Activated CD4-positive, alpha-beta T cell treated with anti-CD3 and anti-CD28 coated beads for 36 hours (primary cell): ENCODE measurements at regions not wholly inside any gene's neighbourhood (a gene's known extent, or its start where the extent isn't known, plus 50 kb on each side); places are given as distances from the start of the nearest gene placed in this dataset.
"Not testable (repeated sequence)": the region's sequence is repeated elsewhere in the genome, so short reads cannot be mapped to it uniquely, and the experiment has no call there.

Source experiments
- ATAC-seq: fragments of 200-7000 bp; cut with Tn5 transposase; one replicate; pipeline ENCODE4 v1.10.0; 2021; ENCODE audit warnings: mild to moderate bottlenecking, moderate library complexity
- CTCF ChIA-PET: fragments of 350-600 bp; sonication (Branson Sonifier 250); formaldehyde crosslinking; loops from one replicate; lab custom pipeline; 2021; ENCODE audit warnings: antibody characterized with exemption; lab: Charles Lee
- POLR2A ChIA-PET: fragments of 350-600 bp; sonication (Branson Sonifier 250); formaldehyde crosslinking; loops from one replicate; lab custom pipeline; 2021; ENCODE audit warnings: antibody characterized with exemption, inconsistent platforms; lab: Charles Lee
- DNase-seq: peaks from one replicate; pipeline ENCODE4 v3.0.0-alpha.2; 2020
- H3K27ac Mint-ChIP-seq: one replicate; pipeline ENCODE4 v1.8.0; 2021; ENCODE audit warnings: mixed read lengths
- H3K27me3 Mint-ChIP-seq: one replicate; pipeline ENCODE4 v1.8.0; 2021; ENCODE audit warnings: mixed read lengths
- H3K36me3 Mint-ChIP-seq: one replicate; pipeline ENCODE4 v1.8.0; 2021; ENCODE audit warnings: low read depth, mixed read lengths
- H3K4me1 Mint-ChIP-seq: one replicate; pipeline ENCODE4 v1.8.0; 2021; ENCODE audit warnings: mixed read lengths
- H3K4me3 Mint-ChIP-seq: one replicate; pipeline ENCODE4 v1.8.0; 2021; ENCODE audit warnings: mild to moderate bottlenecking, moderate library complexity, mixed read lengths
- H3K9me3 Mint-ChIP-seq: one replicate; pipeline ENCODE4 v1.8.0; 2021; ENCODE audit warnings: low read depth, mixed read lengths
- intact Hi-C, 2 experiments: fragments of 100-400 bp; cut with DNase I in 1 of 2; cut with micrococcal nuclease in 1 of 2; formaldehyde crosslinking; loops; one replicate each; pipeline versions ENCODE4 v1.14.2 to v1.15.1; 2022 to 2024; cut with DNase I, micrococcal nuclease

DNA sequence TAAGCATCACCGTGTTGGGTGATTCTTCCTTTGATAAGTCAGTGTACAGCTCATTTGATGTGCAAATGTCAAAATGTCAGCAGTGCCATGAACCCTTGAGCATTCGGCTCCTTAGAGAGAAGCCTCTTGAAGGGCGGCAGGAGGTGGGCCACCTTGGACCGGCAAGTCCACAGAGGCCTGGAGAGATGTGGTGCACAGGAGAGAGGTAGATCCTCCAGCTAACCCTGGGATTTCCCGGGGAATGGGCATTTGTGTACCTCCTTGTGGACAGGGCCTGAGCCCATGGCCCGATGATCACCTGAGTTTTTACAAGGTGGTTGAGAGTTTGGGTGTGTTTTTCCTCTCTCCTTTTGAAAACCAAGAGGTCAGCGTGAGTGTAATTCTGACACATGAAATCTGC is 133.2 kb upstream of the RCN1 start:
- intact Hi-C loops: loop anchor here (1.0 to 5.0 kb wide), 7 partner anchors 315 to 850 kb away; no protein-coding TSS in a partner anchor
- CTCF ChIA-PET: interaction anchor here (0.6 to 2.7 kb wide), 29 partner anchors 8 to 850 kb away, joined by 3 to 22 read pairs (median 4); no protein-coding TSS in a partner anchor

DNA sequence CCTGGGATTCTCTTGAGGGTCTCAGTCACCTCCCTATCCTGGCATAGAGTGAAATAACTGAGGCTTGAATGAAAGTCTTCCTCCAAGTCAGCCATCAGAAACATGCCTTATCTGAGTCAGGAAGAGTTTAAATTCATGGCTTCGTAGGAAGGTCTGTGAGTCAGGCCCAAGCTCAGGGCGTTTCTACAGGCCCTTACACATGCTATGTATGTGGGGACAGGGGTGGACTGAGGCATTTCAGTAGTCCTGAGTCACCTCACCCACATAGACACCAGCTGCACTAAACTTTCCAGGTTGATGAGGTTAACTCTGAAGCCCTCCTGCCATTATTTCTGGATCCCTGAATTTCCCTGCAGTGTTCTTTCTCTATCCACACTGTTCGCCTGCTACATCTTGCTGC is 134.6 kb upstream of the RCN1 start:
- peak; percentile 40 for DNase-seq
- Mint-ChIP-seq H3K4me3 (no peak overlapping the region), H3K9me3 (no peaks in the 10 kb centered on the region), H3K36me3 (no peaks in the 10 kb centered on the region), H3K27me3 (no peaks in the 10 kb centered on the region), H3K27ac (no peak overlapping the region), H3K4me1 (no peaks in the 10 kb centered on the region)
- ChIA-PET POLR2A (interaction anchor here (0.7 kb wide), 1 partner anchor 36 kb away, joined by 3 read pairs; no protein-coding TSS in a partner anchor), CTCF (interaction anchor here (1.1 kb wide), 1 partner anchor 342 kb away, joined by 4 read pairs; no protein-coding TSS in a partner anchor)
- intact Hi-C loops: loop anchor here (5.0 kb wide), 4 partner anchors 314 to 849 kb away; no protein-coding TSS in a partner anchor
- peak; percentile 92 for ATAC-seq

More for the DNA sequence above, 133.2 kb upstream of the RCN1 start:
- POLR2A ChIA-PET: no interaction called here
- Mint-ChIP-seq H3K9me3 (no peaks in the 10 kb centered on the region), H3K27me3 (no peaks in the 10 kb centered on the region), H3K4me3 (no peak overlapping the region), H3K36me3 (no peaks in the 10 kb centered on the region), H3K27ac (no peak overlapping the region), H3K4me1 (no peaks in the 10 kb centered on the region)
- ATAC-seq (no peak), DNase-seq (no peak)

DNA sequence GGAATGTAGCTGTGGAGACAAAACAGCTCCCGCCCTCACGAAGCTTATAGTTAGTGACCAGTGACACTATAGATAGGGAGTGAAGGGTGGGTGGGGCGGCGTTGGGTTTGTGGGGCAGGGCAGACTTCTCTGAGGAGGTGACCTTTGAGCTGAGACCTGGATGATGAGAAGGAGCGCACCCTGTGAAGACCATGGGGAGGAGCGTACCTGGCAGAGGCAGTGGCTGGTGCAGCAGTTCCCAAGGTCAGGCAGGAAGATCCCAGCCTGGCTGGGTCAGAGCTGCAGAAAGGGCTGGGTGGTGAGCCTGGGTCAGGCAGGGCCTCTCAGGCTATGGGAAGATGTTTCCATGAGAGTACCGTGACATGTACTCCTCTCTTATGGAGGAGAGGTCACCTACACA is 135.0 kb upstream of the RCN1 start:
- CTCF ChIA-PET: no interaction called here
- H3K9me3 Mint-ChIP-seq: no peaks in the 10 kb centered on the region
- no peak overlapping the region for H3K4me3 Mint-ChIP-seq
- intact Hi-C loops: loop anchor here (5.0 kb wide), 4 partner anchors 314 to 849 kb away; no protein-coding TSS in a partner anchor
- H3K27me3 Mint-ChIP-seq: no peaks in the 10 kb centered on the region
- DNase-seq (no peak), ATAC-seq (no peak)
- H3K4me1 Mint-ChIP-seq: no peaks in the 10 kb centered on the region
- H3K27ac Mint-ChIP-seq: no peak overlapping the region
- no peaks in the 10 kb centered on the region for H3K36me3 Mint-ChIP-seq
- POLR2A ChIA-PET: no interaction called here

DNA sequence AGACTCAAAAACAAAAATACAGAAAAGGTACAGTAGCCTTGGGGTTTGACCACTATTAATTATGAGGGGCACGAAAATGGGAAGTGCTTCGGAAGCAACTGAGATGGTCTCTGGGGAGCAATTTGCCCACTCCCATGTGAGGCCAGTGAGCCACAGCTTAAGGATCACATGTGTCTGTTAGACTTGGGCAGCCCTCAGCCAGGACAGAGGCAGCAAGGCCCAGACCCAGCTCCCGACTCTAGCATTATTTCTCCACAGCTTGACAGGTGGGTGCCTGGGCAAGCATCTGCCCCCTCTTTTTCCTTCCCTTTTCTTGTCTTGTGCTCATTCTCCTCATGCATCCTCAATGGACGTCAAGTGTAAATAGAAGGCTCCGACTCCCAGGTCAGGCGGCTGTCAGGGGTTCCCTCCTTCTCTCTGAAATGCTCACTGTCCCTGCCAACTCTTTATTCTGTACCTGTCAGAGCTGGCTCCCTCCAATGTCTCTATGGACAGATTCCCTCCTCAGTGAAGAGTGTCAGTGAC is 137.0 kb upstream of the RCN1 start:
- H3K27me3 Mint-ChIP-seq: peaks cover 5% of the 10 kb centered on the region
- no peaks in the 10 kb centered on the region for H3K36me3 Mint-ChIP-seq
- no peak overlapping the region for H3K27ac Mint-ChIP-seq
- H3K4me1 Mint-ChIP-seq: no peaks in the 10 kb centered on the region
- no peaks in the 10 kb centered on the region for H3K9me3 Mint-ChIP-seq
- intact Hi-C loops: no loop called here
- no peak overlapping the region for H3K4me3 Mint-ChIP-seq
- ChIA-PET CTCF (no interaction called here), POLR2A (no interaction called here)
- ATAC-seq (no peak), DNase-seq (no peak)

DNA sequence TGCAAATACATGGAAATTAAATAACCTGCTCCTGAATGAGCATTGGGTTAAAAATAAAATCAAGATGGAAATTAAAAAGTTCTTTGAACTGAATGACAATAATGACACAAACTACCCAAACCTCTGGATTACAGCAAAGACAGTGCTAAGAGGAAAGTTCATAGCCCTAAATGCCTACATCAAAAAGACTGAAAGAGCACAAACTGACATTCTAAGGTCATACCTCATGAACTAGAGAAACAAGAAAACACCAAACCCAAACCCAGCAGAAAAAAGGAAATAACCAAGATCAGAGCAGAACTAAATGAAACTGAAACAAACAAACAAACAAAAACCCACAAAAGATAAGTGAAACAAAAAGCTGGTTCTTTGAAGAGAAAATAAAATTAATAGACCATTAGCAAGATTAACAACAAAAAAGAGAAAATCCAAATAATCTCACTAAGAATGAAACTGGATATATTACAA is 138.6 kb upstream of the PAX6 start:
- intact Hi-C loops: not testable (repeated sequence)

DNA sequence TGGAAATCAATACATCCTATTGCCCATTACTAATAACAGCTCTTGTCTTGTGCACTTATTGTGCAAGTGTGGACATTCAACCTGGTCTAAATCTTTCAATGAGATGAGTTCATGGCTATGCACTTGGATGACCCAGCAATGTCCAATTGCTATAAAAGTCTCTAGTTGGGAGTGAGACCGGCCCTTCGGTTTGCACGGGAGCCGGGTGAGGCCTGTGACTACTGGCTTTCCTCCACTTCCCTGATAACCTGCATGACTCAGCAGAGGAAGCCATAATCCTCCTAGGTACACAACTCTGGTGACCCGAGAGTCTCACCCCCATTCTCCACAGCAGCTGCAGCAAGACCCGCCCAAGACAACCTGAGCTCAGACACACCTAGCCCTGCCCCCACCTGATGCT is 135.9 kb upstream of the PAX6 start:
- no peak overlapping the region for H3K4me3 Mint-ChIP-seq
- intact Hi-C loops: no loop called here

More for the DNA sequence above, 138.6 kb upstream of the PAX6 start:
- H3K4me3 Mint-ChIP-seq, H3K36me3 Mint-ChIP-seq, H3K27me3 Mint-ChIP-seq, ATAC-seq, H3K9me3 Mint-ChIP-seq, POLR2A ChIA-PET, H3K4me1 Mint-ChIP-seq, DNase-seq, H3K27ac Mint-ChIP-seq: not testable (repeated sequence)
- CTCF ChIA-PET: interaction anchor here (1.0 kb wide), 1 partner anchor 8 kb away, joined by 3 read pairs; no protein-coding TSS in a partner anchor

DNA sequence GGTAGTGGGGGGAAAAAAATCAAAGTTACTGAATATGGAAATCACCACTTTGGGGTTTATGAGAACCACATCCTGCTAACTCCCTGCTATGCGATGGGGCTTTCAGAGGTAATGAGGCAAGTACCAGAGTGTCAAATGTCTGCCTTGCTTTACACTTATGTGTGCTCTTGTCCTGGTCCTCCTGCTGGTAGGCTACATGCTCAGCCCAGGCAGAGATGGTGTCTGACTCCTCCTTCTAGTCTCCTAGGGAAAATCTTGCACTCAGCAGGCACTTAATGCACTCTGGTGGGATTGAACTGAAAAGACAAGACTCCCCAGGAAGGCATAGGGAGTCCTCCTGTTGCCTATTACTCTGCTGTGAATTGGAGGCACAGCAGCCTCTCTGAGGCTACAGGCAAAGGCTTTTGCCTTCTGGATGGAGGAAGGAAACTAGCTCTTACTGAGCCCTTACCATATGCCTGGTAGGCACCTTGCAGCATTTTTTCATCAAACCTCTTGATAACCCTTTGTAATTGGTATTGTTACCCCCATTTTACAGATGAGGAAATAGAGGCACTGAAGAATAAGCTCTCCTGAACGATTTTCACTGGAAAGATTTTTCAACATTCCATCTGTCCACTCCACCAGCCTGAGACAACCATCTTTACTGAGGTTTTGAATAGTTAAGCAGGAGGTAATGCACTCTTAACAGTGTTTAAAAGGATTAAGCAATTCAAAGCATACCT is 132.1 kb upstream of the PAX6 start:
- H3K4me1 Mint-ChIP-seq: no peaks in the 10 kb centered on the region
- H3K27me3 Mint-ChIP-seq: peaks cover 10% of the 10 kb centered on the region
- H3K4me3 Mint-ChIP-seq: no peak overlapping the region
- POLR2A ChIA-PET: no interaction called here
- DNase-seq (no peak), ATAC-seq (no peak)
- H3K36me3 Mint-ChIP-seq: no peaks in the 10 kb centered on the region
- no peaks in the 10 kb centered on the region for H3K9me3 Mint-ChIP-seq
- no peak overlapping the region for H3K27ac Mint-ChIP-seq
- CTCF ChIA-PET: no interaction called here
- intact Hi-C loops: no loop called here

More for the DNA sequence above, 135.9 kb upstream of the PAX6 start:
- no peaks in the 10 kb centered on the region for H3K9me3 Mint-ChIP-seq
- H3K27me3 Mint-ChIP-seq: peaks cover 7% of the 10 kb centered on the region
- ChIA-PET CTCF (no interaction called here), POLR2A (no interaction called here)
- no peaks in the 10 kb centered on the region for H3K4me1 Mint-ChIP-seq
- H3K36me3 Mint-ChIP-seq: no peaks in the 10 kb centered on the region
- DNase-seq: no peak
- no peak overlapping the region for H3K27ac Mint-ChIP-seq
- ATAC-seq: no peak

DNA sequence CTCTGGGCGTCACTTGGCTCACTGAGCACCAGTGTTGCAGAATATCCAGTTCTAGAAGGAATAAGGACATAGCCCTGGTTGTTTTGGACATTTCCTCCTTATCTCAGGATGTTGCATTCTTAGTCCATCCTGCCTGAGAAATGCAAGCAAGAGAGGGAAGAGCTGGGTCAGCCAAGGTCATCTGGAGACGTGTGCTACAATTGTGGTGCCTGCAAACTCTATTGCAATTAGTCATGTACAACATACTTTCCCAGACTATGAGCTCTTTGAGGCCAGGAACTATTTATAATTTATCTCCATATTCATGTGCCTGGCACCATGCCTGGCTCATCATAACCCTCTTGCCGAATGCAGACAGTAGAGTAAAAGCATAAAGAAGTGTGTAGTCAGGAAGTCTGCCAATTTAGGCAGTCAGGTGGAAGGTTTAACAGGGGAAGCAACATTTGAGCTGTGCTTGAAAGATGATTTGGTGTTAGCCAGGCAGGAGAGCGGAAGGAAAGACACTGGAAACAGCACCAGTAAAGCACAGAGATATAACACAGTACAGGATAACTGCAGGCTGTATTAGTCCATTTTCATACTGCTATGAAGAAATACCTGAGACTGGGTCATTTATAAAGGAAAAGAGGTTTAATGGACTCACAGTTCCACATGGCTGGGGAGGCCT is 129.4 kb upstream of the PAX6 start:
- no peaks in the 10 kb centered on the region for H3K36me3 Mint-ChIP-seq
- no peaks in the 10 kb centered on the region for H3K4me1 Mint-ChIP-seq
- intact Hi-C loops: no loop called here
- H3K9me3 Mint-ChIP-seq: no peaks in the 10 kb centered on the region
- no peak overlapping the region for H3K4me3 Mint-ChIP-seq
- POLR2A ChIA-PET: no interaction called here
- no peak for ATAC-seq
- no peak for DNase-seq
- peaks cover 11% of the 10 kb centered on the region for H3K27me3 Mint-ChIP-seq
- CTCF ChIA-PET: interaction anchor here (0.6 kb wide), 1 partner anchor 27 kb away, joined by 3 read pairs; no protein-coding TSS in a partner anchor
- no peak overlapping the region for H3K27ac Mint-ChIP-seq

DNA sequence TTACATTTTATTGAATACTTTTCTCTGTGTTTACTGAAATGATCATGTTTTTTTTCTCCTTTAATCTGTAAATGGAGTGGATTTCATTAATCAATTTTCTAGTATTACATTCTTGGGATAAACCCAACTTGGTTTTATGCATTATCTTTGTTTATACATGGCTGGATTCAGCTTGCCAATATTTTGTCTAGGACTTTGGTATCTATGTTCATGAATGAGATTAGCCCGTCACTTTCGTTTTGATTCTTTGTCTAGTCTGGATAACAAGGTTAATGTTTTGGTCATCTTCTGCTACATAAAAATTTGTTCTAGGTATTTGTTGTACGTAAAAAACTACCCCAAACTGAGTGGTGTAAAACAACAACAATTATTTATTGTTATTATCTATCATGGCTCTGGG is 127.9 kb upstream of the PAX6 start:
- Mint-ChIP-seq H3K4me3 (no peak overlapping the region), H3K27ac (no peak overlapping the region), H3K36me3 (no peaks in the 10 kb centered on the region), H3K4me1 (no peaks in the 10 kb centered on the region), H3K27me3 (peaks cover 11% of the 10 kb centered on the region), H3K9me3 (no peaks in the 10 kb centered on the region)
- DNase-seq (no peak), ATAC-seq (no peak)
- intact Hi-C loops: no loop called here
- CTCF ChIA-PET: no interaction called here
- POLR2A ChIA-PET: no interaction called here

DNA sequence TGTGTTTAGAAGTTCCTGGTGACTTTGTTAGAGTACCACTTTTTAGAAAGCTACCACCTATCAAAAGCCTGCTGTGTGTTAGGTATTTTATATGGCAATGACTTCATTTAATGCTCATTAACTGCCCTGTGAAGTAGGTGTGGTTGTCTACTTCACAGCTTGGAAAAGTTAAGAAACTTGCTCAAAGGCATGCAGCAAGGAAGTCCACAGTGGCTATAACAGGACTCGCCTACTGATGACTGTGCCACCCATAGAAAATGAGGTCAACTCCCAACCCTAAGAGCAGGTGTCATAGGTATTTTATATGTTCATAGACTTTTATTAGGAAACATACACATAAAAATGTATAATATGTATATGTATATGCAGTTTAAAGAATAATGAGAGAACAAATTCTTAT is 125.2 kb upstream of the PAX6 start:
- H3K27me3 Mint-ChIP-seq: peaks cover 17% of the 10 kb centered on the region
- DNase-seq (no peak), ATAC-seq (no peak)
- no peaks in the 10 kb centered on the region for H3K4me1 Mint-ChIP-seq
- POLR2A ChIA-PET: no interaction called here
- H3K9me3 Mint-ChIP-seq: no peaks in the 10 kb centered on the region
- intact Hi-C loops: no loop called here
- no peak overlapping the region for H3K4me3 Mint-ChIP-seq
- no peaks in the 10 kb centered on the region for H3K36me3 Mint-ChIP-seq
- H3K27ac Mint-ChIP-seq: no peak overlapping the region
- CTCF ChIA-PET: interaction anchor here (1.0 kb wide), 1 partner anchor 21 kb away, joined by 4 read pairs; no protein-coding TSS in a partner anchor

DNA sequence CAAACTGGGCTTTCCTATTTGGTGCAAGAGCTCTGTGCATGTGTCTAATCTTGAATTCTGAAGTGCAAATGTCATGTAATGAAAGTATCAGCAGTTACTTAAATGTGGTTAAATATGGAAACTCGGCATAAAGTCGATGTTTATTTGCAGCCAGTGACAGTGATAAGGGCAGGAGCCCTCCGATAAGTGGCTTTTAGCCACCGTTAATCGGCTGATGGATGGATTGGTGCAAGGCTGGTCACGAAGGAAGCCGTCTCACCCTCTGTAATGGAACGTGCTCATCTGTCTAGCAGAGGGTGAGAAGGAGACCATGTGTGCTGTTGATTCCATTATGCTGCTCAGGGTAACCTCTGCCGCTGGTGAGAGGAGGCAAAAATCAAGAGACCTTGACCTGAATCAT is 121.8 kb upstream of the PAX6 start:
- Mint-ChIP-seq H3K4me3 (no peak overlapping the region), H3K36me3 (no peaks in the 10 kb centered on the region), H3K27me3 (peaks cover 12% of the 10 kb centered on the region), H3K27ac (no peak overlapping the region), H3K4me1 (no peaks in the 10 kb centered on the region), H3K9me3 (no peaks in the 10 kb centered on the region)
- DNase-seq (no peak), ATAC-seq (no peak)
- intact Hi-C loops: no loop called here
- ChIA-PET CTCF (interaction anchor here (0.8 to 1.4 kb wide), 2 partner anchors 17 to 25 kb away, joined by 3 to 5 read pairs; no protein-coding TSS in a partner anchor), POLR2A (no interaction called here)
